HEK293 (cell line): ENCODE measurements at regions not wholly inside any gene's neighbourhood (a gene's known extent, or its start where the extent isn't known, plus 50 kb on each side); places are given as distances from the start of the nearest gene placed in this dataset.

Experiments
- CTCF ChIA-PET: fragments of 350-600 bp; formaldehyde crosslinking; extraction: SDS; loops from one replicate; lab custom pipeline; 2021; ENCODE audit warnings: antibody characterized with exemption; lab: Yijun Ruan, JAX
- POLR2A ChIA-PET: fragments of 300-600 bp; formaldehyde crosslinking; extraction: SDS; loops from one replicate; lab custom pipeline; 2020; ENCODE audit warnings: antibody characterized with exemption, inconsistent platforms; lab: Yijun Ruan, JAX
- H3K27ac ChIP-seq: fragments of 200-500 bp; sonication (Bioruptor generic); 2 replicates; pipeline ENCODE4 v1.5.1; 2014; ENCODE audit warnings: low read depth, low read length, control low read depth, inconsistent platforms; ENCODE audit errors: extremely low read depth
- H3K36me3 ChIP-seq, 2 experiments: fragments of 200-500 bp in 1 of 2; sonication (Bioruptor generic) in 1 of 2; 1 replicate in 1 of 2; 2 replicates in 1 of 2; pipeline ENCODE4 v1.5.1; 2014 to 2017; ENCODE audit warnings: inconsistent platforms in 2 of 2, low read length in 2 of 2; ENCODE audit not compliant: control insufficient read depth in 2 of 2, insufficient read depth in 1 of 2
- H3K4me1 ChIP-seq: fragments of 200-500 bp; sonication (Bioruptor generic); 2 replicates; pipeline ENCODE4 v1.5.1; 2014; ENCODE audit warnings: mild to moderate bottlenecking, low read length, inconsistent platforms; ENCODE audit not compliant: control insufficient read depth, insufficient read depth
- H3K4me3 ChIP-seq: 2 replicates; pipeline ENCODE4 v1.5.1; 2011; ENCODE audit warnings: low read depth, mild to moderate bottlenecking, control low read depth, low read length, moderate library complexity
- H3K9me3 ChIP-seq: fragments of 200-500 bp; sonication (Bioruptor generic); 2 replicates; pipeline ENCODE4 v1.5.1; 2014; ENCODE audit warnings: low read depth, low read length, inconsistent platforms; ENCODE audit not compliant: control insufficient read depth, insufficient read depth
- MYNN ChIP-seq: fragments of 450-650 bp; formaldehyde crosslinking; IDR thresholded peaks from 2 replicates; pipeline ENCODE4 v1.5.1; 2016; ENCODE audit warnings: missing biosample characterization, missing genetic modification characterization, borderline replicate concordance
- SETDB1 ChIP-seq: IDR thresholded peaks from one replicate; pipeline ENCODE4 v1.6.1; 2017; ENCODE audit warnings: mild to moderate bottlenecking, low read length, moderate library complexity, mixed read lengths; ENCODE audit not compliant: insufficient read length
- SP2 ChIP-seq: fragments of 450-650 bp; formaldehyde crosslinking; IDR thresholded peaks from 2 replicates; pipeline ENCODE4 v1.5.1; 2016; ENCODE audit warnings: missing biosample characterization, missing genetic modification characterization
- ZBTB7A ChIP-seq: fragments of 450-650 bp; formaldehyde crosslinking; IDR thresholded peaks from 2 replicates; pipeline ENCODE4 v1.5.1; 2016; ENCODE audit warnings: low read depth, missing biosample characterization, missing genetic modification characterization
- ZFHX2 ChIP-seq: fragments of 450-650 bp; formaldehyde crosslinking; conservative IDR thresholded peaks from 2 replicates; pipeline ENCODE4 v1.5.1; 2016; ENCODE audit warnings: missing biosample characterization, missing genetic modification characterization
- ZFP69B ChIP-seq: fragments of 450-650 bp; formaldehyde crosslinking; IDR thresholded peaks from 2 replicates; pipeline ENCODE4 v1.5.1; 2016; ENCODE audit warnings: missing biosample characterization, missing genetic modification characterization
- ZNF19 ChIP-seq: fragments of 450-650 bp; formaldehyde crosslinking; IDR thresholded peaks from 2 replicates; pipeline ENCODE4; 2016; ENCODE audit warnings: missing biosample characterization, missing genetic modification characterization, low read depth
- ZNF202 ChIP-seq: fragments of 450-650 bp; formaldehyde crosslinking; IDR thresholded peaks from 2 replicates; pipeline ENCODE4 v1.5.1; 2016; ENCODE audit warnings: missing biosample characterization, missing genetic modification characterization, borderline replicate concordance
- ZNF248 ChIP-seq: fragments of 450-650 bp; formaldehyde crosslinking; IDR thresholded peaks from 2 replicates; pipeline ENCODE4 v1.5.1; 2017; ENCODE audit warnings: missing biosample characterization, missing genetic modification characterization
- ZNF354C ChIP-seq: fragments of 450-650 bp; formaldehyde crosslinking; IDR thresholded peaks from 2 replicates; pipeline ENCODE4 v1.5.1; 2016; ENCODE audit warnings: missing biosample characterization, missing genetic modification characterization, low read depth, borderline replicate concordance
- ZNF433 ChIP-seq: fragments of 450-650 bp; formaldehyde crosslinking; IDR thresholded peaks from 2 replicates; pipeline ENCODE4 v1.5.1; 2016; ENCODE audit warnings: missing biosample characterization, missing genetic modification characterization, low read depth
- ZNF510 ChIP-seq: fragments of 450-650 bp; formaldehyde crosslinking; IDR thresholded peaks from 2 replicates; pipeline ENCODE4 v1.5.1; 2018; ENCODE audit warnings: mild to moderate bottlenecking, missing genetic modification characterization, missing biosample characterization; ENCODE audit not compliant: insufficient replicate concordance
- ZNF521 ChIP-seq: fragments of 450-650 bp; formaldehyde crosslinking; IDR thresholded peaks from 2 replicates; pipeline ENCODE4 v1.5.1; 2017; ENCODE audit warnings: missing biosample characterization, mild to moderate bottlenecking, missing genetic modification characterization
- ZNF560 ChIP-seq: fragments of 450-650 bp; formaldehyde crosslinking; IDR thresholded peaks from 2 replicates; pipeline ENCODE4 v1.5.1; 2017; ENCODE audit warnings: missing biosample characterization, missing genetic modification characterization, borderline replicate concordance
- ZNF561 ChIP-seq: fragments of 450-650 bp; IDR thresholded peaks from 2 replicates; pipeline ENCODE4 v1.5.1; 2018; ENCODE audit warnings: missing biosample characterization, missing genetic modification characterization, borderline replicate concordance
- ZNF623 ChIP-seq: fragments of 450-650 bp; formaldehyde crosslinking; IDR thresholded peaks from 2 replicates; pipeline ENCODE4 v1.5.1; 2016; ENCODE audit warnings: missing biosample characterization, missing genetic modification characterization
- ZNF654 ChIP-seq: fragments of 450-650 bp; formaldehyde crosslinking; IDR thresholded peaks from 2 replicates; pipeline ENCODE4 v1.5.1; 2016; ENCODE audit warnings: low read depth, missing biosample characterization, missing genetic modification characterization
- ZNF660 ChIP-seq: fragments of 450-650 bp; IDR thresholded peaks from 2 replicates; pipeline ENCODE4 v1.5.1; 2018; ENCODE audit warnings: missing biosample characterization, mild to moderate bottlenecking, missing genetic modification characterization
- ZNF843 ChIP-seq: fragments of 450-650 bp; formaldehyde crosslinking; IDR thresholded peaks from 2 replicates; pipeline ENCODE4 v1.5.1; 2016; ENCODE audit warnings: missing biosample characterization, missing genetic modification characterization
- TF ChIP-seq, protein P1 (sequence below): fragments of 450-650 bp; formaldehyde crosslinking; optimal IDR thresholded peaks from 2 replicates; pipeline ENCODE3; 2016; ENCODE audit warnings: missing biosample characterization, mild to moderate bottlenecking, missing genetic modification characterization
- TF ChIP-seq, protein P2 (sequence below): fragments of 450-650 bp; formaldehyde crosslinking; IDR thresholded peaks from 2 replicates; pipeline ENCODE4 v1.5.1; 2016; ENCODE audit warnings: missing biosample characterization, missing genetic modification characterization
- TF ChIP-seq, protein P3 (sequence below): fragments of 450-650 bp; formaldehyde crosslinking; IDR thresholded peaks from 2 replicates; pipeline ENCODE4 v1.5.1; 2016; ENCODE audit warnings: missing biosample characterization, missing genetic modification characterization
- TF ChIP-seq, protein P4 (sequence below): sonication (generic); formaldehyde crosslinking; IDR thresholded peaks from 2 replicates; pipeline ENCODE4 v1.8.1; 2022; ENCODE audit warnings: mild to moderate bottlenecking, moderate library complexity, missing genetic modification reagents

DNA sequence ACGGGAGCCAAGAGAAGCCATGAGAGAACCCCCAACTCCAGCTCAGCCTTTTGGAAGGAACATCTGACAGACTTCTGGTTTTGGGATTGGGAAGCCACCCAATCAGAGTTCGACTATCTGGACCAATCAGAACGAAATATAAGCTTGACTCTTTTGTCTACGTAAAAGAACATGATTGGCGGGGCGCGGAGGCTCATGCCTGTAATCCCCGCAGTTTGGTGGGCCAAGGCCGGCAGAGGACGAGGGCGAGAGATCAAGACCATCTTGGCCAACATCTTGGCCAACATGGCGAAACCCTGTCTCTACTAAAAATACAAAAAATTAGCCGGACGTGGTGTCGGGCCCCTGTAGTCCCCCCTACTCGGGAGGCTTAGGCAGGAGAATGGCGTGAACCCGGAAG, 380.3 kb downstream of the TBL1XR1 start:
- ChIA-PET CTCF (no interaction called here), POLR2A (no interaction called here)
- H3K9me3 ChIP-seq, result no peaks in the 10 kb centered on the region
- no peak overlapping the region for H3K4me3 ChIP-seq
- no peak overlapping the region for H3K27ac ChIP-seq
- no peaks in the 10 kb centered on the region for H3K4me1 ChIP-seq
- TF ChIP-seq, protein P1, sequence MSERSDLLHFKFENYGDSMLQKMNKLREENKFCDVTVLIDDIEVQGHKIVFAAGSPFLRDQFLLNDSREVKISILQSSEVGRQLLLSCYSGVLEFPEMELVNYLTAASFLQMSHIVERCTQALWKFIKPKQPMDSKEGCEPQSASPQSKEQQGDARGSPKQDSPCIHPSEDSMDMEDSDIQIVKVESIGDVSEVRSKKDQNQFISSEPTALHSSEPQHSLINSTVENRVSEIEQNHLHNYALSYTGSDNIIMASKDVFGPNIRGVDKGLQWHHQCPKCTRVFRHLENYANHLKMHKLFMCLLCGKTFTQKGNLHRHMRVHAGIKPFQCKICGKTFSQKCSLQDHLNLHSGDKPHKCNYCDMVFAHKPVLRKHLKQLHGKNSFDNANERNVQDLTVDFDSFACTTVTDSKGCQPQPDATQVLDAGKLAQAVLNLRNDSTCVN, result no peak
- TF ChIP-seq ZNF521 (no peak), ZFHX2 (tag by site-specific recombination) (no peak), MYNN (tag by site-specific recombination) (no peak), ZNF623 (tag by site-specific recombination) (no peak), ZNF560 (tag by site-specific recombination) (no peak), ZNF660 (tag by site-specific recombination) (no peak), ZFP69B (tag by site-specific recombination) (no peak), ZBTB7A (no peak), SETDB1 (no peak), ZNF19 (tag by site-specific recombination) (no peak)
- TF ChIP-seq, protein P2, sequence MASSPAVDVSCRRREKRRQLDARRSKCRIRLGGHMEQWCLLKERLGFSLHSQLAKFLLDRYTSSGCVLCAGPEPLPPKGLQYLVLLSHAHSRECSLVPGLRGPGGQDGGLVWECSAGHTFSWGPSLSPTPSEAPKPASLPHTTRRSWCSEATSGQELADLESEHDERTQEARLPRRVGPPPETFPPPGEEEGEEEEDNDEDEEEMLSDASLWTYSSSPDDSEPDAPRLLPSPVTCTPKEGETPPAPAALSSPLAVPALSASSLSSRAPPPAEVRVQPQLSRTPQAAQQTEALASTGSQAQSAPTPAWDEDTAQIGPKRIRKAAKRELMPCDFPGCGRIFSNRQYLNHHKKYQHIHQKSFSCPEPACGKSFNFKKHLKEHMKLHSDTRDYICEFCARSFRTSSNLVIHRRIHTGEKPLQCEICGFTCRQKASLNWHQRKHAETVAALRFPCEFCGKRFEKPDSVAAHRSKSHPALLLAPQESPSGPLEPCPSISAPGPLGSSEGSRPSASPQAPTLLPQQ (tag by site-specific recombination), result no peak
- TF ChIP-seq, protein P3, sequence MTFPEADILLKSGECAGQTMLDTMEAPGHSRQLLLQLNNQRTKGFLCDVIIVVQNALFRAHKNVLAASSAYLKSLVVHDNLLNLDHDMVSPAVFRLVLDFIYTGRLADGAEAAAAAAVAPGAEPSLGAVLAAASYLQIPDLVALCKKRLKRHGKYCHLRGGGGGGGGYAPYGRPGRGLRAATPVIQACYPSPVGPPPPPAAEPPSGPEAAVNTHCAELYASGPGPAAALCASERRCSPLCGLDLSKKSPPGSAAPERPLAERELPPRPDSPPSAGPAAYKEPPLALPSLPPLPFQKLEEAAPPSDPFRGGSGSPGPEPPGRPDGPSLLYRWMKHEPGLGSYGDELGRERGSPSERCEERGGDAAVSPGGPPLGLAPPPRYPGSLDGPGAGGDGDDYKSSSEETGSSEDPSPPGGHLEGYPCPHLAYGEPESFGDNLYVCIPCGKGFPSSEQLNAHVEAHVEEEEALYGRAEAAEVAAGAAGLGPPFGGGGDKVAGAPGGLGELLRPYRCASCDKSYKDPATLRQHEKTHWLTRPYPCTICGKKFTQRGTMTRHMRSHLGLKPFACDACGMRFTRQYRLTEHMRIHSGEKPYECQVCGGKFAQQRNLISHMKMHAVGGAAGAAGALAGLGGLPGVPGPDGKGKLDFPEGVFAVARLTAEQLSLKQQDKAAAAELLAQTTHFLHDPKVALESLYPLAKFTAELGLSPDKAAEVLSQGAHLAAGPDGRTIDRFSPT (tag by site-specific recombination), result no peak
- TF ChIP-seq, protein P4, sequence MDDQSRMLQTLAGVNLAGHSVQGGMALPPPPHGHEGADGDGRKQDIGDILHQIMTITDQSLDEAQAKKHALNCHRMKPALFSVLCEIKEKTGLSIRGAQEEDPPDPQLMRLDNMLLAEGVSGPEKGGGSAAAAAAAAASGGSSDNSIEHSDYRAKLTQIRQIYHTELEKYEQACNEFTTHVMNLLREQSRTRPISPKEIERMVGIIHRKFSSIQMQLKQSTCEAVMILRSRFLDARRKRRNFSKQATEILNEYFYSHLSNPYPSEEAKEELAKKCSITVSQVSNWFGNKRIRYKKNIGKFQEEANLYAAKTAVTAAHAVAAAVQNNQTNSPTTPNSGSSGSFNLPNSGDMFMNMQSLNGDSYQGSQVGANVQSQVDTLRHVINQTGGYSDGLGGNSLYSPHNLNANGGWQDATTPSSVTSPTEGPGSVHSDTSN (CRISPR knock-in tag), result no peak
- no peaks in the 10 kb centered on the region for H3K36me3 ChIP-seq

DNA sequence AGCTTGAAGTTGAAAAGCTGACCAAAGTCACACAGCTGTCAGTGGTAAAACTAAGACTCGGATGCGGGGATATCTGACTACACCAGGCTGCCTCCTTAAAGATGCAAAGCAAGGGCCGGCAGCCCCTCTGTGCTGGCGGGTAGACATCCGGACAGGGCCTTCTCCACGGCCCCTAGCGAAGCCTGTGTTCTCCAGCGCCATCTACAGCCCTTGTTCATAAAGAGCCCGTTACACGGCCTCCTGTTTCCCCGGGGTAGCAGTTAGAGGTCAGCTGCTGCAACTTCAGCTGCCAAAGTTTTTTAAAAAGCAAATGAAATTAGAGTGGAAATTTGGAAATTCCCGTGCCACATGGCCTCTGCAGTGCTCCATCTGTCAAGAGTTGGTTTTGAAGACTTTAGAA, 383.0 kb downstream of the TBL1XR1 start:
- no peak overlapping the region for H3K4me3 ChIP-seq
- CTCF ChIA-PET, result interaction anchor here (0.6 to 0.8 kb wide), 2 partner anchors 9 to 409 kb away, joined by 3 read pairs; no protein-coding TSS in a partner anchor
- no peaks in the 10 kb centered on the region for H3K36me3 ChIP-seq
- TF ChIP-seq ZNF654 (tag by site-specific recombination) (peak; percentile 39), ZNF843 (tag by site-specific recombination) (no peak)
- POLR2A ChIA-PET, result no interaction called here
- H3K9me3 ChIP-seq, result no peaks in the 10 kb centered on the region
- no peaks in the 10 kb centered on the region for H3K4me1 ChIP-seq
- no peak overlapping the region for H3K27ac ChIP-seq

DNA sequence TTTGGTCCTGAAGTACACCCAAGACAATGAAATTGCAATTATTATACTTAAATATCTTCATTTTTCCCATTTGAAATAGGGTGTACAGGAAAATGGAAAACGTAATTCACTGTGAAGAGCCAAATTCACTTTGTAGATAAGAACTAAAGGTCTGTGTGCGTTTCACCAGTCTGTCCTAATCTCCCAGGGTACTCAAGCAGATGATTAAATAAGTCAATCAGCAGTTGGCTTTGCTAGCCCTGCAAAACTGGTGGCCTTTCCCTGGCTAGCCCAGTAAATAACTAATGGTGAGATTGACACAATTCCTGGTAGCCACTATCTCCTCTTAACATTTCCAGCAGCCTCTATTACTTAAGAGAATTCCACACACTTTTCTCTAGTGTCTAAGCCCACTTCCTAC, 389.3 kb downstream of the TBL1XR1 start:
- ChIA-PET POLR2A (interaction anchor here (0.6 kb wide), 1 partner anchor 14 kb away, joined by 7 read pairs; no protein-coding TSS in a partner anchor), CTCF (no interaction called here)
- no peak for TF ChIP-seq ZNF248
- TF ChIP-seq ZNF433, result no peak
- TF ChIP-seq ZNF202 (tag by site-specific recombination), result no peak
- TF ChIP-seq SP2 (tag by site-specific recombination), result no peak
- no peak for TF ChIP-seq ZNF561 (tag by site-specific recombination)
- no peak for TF ChIP-seq ZNF354C
- no peak for TF ChIP-seq ZNF510 (tag by site-specific recombination)
- Histone ChIP-seq H3K27ac (no peak overlapping the region), H3K36me3 (no peaks in the 10 kb centered on the region), H3K9me3 (no peaks in the 10 kb centered on the region), H3K4me3 (no peak overlapping the region), H3K4me1 (no peaks in the 10 kb centered on the region)
